ENCODE measurements at regions not wholly inside any gene's neighbourhood (a gene's known extent, or its start where the extent isn't known, plus 50 kb on each side); places are given as distances from the start of the nearest gene placed in this dataset.
"Not testable (repeated sequence)": the region's sequence is repeated elsewhere in the genome, so short reads cannot be mapped to it uniquely, and the experiment has no call there.

- Histone ChIP-seq H3K9me3 (ENCODE audit: insufficient read depth, low read depth, low read length) (no peaks in the 10 kb centered on the region), H3K79me2 (ENCODE audit: insufficient read depth, low read length) (peaks cover 6% of the 10 kb centered on the region; the same call in 1 of the 2 replicates), H4K20me1 (ENCODE audit: insufficient read depth, low read length, poor library complexity, severe bottlenecking) (no peaks in the 10 kb centered on the region), H3K4me2 (ENCODE audit: low read depth, low read length, poor library complexity, severe bottlenecking) (no peak overlapping the region), H3K9me2 (replicated peaks; ENCODE audit: low read depth, low read length) (no peaks in the 10 kb centered on the region), H3K9ac (ENCODE audit: low read depth, low read length, poor library complexity, severe bottlenecking) (no peak overlapping the region), H3K4me1 (ENCODE audit: insufficient read depth, low read length, poor library complexity, severe bottlenecking) (peaks cover 9% of the 10 kb centered on the region), H2AFZ (ENCODE audit: low read length) (no peak overlapping the region), H3K27me3 (ENCODE audit: insufficient read depth, low read length, poor library complexity, severe bottlenecking) (no peaks in the 10 kb centered on the region), H3K4me3 (ENCODE audit: low read length, poor library complexity, severe bottlenecking) (no peak overlapping the region), H3K36me3 (ENCODE audit: insufficient read depth, low read length) (no peaks in the 10 kb centered on the region), H3F3A (ENCODE audit: low read depth) (no peaks in the 10 kb centered on the region)
- TF ChIP-seq EZH2phosphoT487 (IDR thresholded peaks at IDR 0.05; ENCODE audit: borderline replicate concordance) (no peak), CTCF (conservative IDR thresholded peaks at IDR 0.05; ENCODE audit: low read length) (no peak)
These were observed 126.8 kb upstream of the BEND6 start for GRCh38 chr6:56827908-56828649.

GRCh38 chr6:56824431-56824830 is 130.5 kb upstream of the BEND6 start:
- H3K36me3 ChIP-seq (ENCODE audit: insufficient read depth, low read length); H3K9me2 ChIP-seq (replicated peaks; ENCODE audit: low read depth, low read length); H3K9me3 ChIP-seq (ENCODE audit: insufficient read depth, low read depth, low read length); H3K4me1 ChIP-seq (ENCODE audit: insufficient read depth, low read length, poor library complexity, severe bottlenecking); H3K79me2 ChIP-seq (ENCODE audit: insufficient read depth, low read length); H4K20me1 ChIP-seq (ENCODE audit: insufficient read depth, low read length, poor library complexity, severe bottlenecking); H3K9ac ChIP-seq (ENCODE audit: low read depth, low read length, poor library complexity, severe bottlenecking); H3K4me2 ChIP-seq (ENCODE audit: low read depth, low read length, poor library complexity, severe bottlenecking); H3K4me3 ChIP-seq (ENCODE audit: low read length, poor library complexity, severe bottlenecking); H3F3A ChIP-seq (ENCODE audit: low read depth); H2AFZ ChIP-seq (ENCODE audit: low read length); H3K27me3 ChIP-seq (ENCODE audit: insufficient read depth, low read length, poor library complexity, severe bottlenecking): not testable (repeated sequence)

- Histone ChIP-seq H3K9ac (ENCODE audit: low read depth, low read length, poor library complexity, severe bottlenecking) (no peak overlapping the region), H3K4me1 (ENCODE audit: insufficient read depth, low read length, poor library complexity, severe bottlenecking) (no peaks in the 10 kb centered on the region), H3K4me2 (ENCODE audit: low read depth, low read length, poor library complexity, severe bottlenecking) (no peak overlapping the region), H3K4me3 (ENCODE audit: low read length, poor library complexity, severe bottlenecking) (no peak overlapping the region), H3K79me2 (ENCODE audit: insufficient read depth, low read length) (peaks cover 7% of the 10 kb centered on the region; the same call in 1 of the 2 replicates), H3K36me3 (ENCODE audit: insufficient read depth, low read length) (no peaks in the 10 kb centered on the region), H3F3A (ENCODE audit: low read depth) (no peaks in the 10 kb centered on the region), H3K9me2 (replicated peaks; ENCODE audit: low read depth, low read length) (no peaks in the 10 kb centered on the region), H4K20me1 (ENCODE audit: insufficient read depth, low read length, poor library complexity, severe bottlenecking) (peaks cover 4% of the 10 kb centered on the region), H3K9me3 (ENCODE audit: insufficient read depth, low read depth, low read length) (no peaks in the 10 kb centered on the region), H3K27me3 (ENCODE audit: insufficient read depth, low read length, poor library complexity, severe bottlenecking) (no peaks in the 10 kb centered on the region), H2AFZ (ENCODE audit: low read length) (no peak overlapping the region)
- no peak for TF ChIP-seq EZH2phosphoT487 (IDR thresholded peaks at IDR 0.05; ENCODE audit: borderline replicate concordance)
- no peak for TF ChIP-seq CTCF (conservative IDR thresholded peaks at IDR 0.05; ENCODE audit: low read length)
These were observed 133.9 kb upstream of the BEND6 start for GRCh38 chr6:56821005-56821432.

GRCh38 chr6:56820060-56820459 is 134.8 kb upstream of the BEND6 start:
- Histone ChIP-seq H2AFZ (ENCODE audit: low read length) (no peak overlapping the region), H3K79me2 (ENCODE audit: insufficient read depth, low read length) (peaks cover 7% of the 10 kb centered on the region; the same call in 1 of the 2 replicates), H3K9ac (ENCODE audit: low read depth, low read length, poor library complexity, severe bottlenecking) (no peak overlapping the region), H3K9me3 (ENCODE audit: insufficient read depth, low read depth, low read length) (no peaks in the 10 kb centered on the region), H3K9me2 (replicated peaks; ENCODE audit: low read depth, low read length) (no peaks in the 10 kb centered on the region), H3K36me3 (ENCODE audit: insufficient read depth, low read length) (no peaks in the 10 kb centered on the region), H3K4me1 (ENCODE audit: insufficient read depth, low read length, poor library complexity, severe bottlenecking) (no peaks in the 10 kb centered on the region), H3K27me3 (ENCODE audit: insufficient read depth, low read length, poor library complexity, severe bottlenecking) (no peaks in the 10 kb centered on the region), H3K4me3 (ENCODE audit: low read length, poor library complexity, severe bottlenecking) (no peak overlapping the region), H4K20me1 (ENCODE audit: insufficient read depth, low read length, poor library complexity, severe bottlenecking) (peaks cover 4% of the 10 kb centered on the region), H3K4me2 (ENCODE audit: low read depth, low read length, poor library complexity, severe bottlenecking) (no peak overlapping the region), H3F3A (ENCODE audit: low read depth) (no peaks in the 10 kb centered on the region)
- TF ChIP-seq EZH2phosphoT487 (IDR thresholded peaks at IDR 0.05; ENCODE audit: borderline replicate concordance), result no peak
- TF ChIP-seq CTCF (conservative IDR thresholded peaks at IDR 0.05; ENCODE audit: low read length), result no peak
